ENCODE measurements at regions not wholly inside any gene's neighbourhood (a gene's known extent, or its start where the extent isn't known, plus 50 kb on each side); places are given as distances from the start of the nearest gene placed in this dataset.

- Histone ChIP-seq H3K4me1 (replicated peaks in 1 of 2) (no peaks in the 10 kb centered on the region), H3K4me3 (no peak overlapping the region), H3K27ac (no peak overlapping the region)
- ATAC-seq (replicated peaks in 6 of 8) = no peak
- in situ Hi-C loops (cut with MboI; ENCODE audit: low pct_unique_long_range_greater_than_20kb in 2 of 9, low sequenced_read_pairs in 9 of 9, unreplicated experiment in 9 of 9) = no loop called here
- WGBS, 10 experiments = 0 to 76% (median 30%) methylated on average over 1 to 5 of the region's 5 CpGs; no CpG with 5 or more reads in 2 of the 10 experiments
Measured at GRCh38 chr12:126064028-126064427, 998.8 kb downstream of the AACS start.

- ATAC-seq (replicated peaks in 6 of 8) = no peak
- Histone ChIP-seq H3K27ac (no peak overlapping the region), H3K4me1 (replicated peaks in 1 of 2) (no peaks in the 10 kb centered on the region), H3K4me3 (no peak overlapping the region)
- WGBS, 10 experiments = 0 to 62% (median 7%) methylated on average over 2 to 3 of the region's 3 CpGs; no CpG with 5 or more reads in 1 of the 10 experiments
- in situ Hi-C loops (cut with MboI; ENCODE audit: low pct_unique_long_range_greater_than_20kb in 2 of 9, low sequenced_read_pairs in 9 of 9, unreplicated experiment in 9 of 9) = no loop called here
Measured at GRCh38 chr12:126067626-126068329, 1002.5 kb downstream of the AACS start.

DNA sequence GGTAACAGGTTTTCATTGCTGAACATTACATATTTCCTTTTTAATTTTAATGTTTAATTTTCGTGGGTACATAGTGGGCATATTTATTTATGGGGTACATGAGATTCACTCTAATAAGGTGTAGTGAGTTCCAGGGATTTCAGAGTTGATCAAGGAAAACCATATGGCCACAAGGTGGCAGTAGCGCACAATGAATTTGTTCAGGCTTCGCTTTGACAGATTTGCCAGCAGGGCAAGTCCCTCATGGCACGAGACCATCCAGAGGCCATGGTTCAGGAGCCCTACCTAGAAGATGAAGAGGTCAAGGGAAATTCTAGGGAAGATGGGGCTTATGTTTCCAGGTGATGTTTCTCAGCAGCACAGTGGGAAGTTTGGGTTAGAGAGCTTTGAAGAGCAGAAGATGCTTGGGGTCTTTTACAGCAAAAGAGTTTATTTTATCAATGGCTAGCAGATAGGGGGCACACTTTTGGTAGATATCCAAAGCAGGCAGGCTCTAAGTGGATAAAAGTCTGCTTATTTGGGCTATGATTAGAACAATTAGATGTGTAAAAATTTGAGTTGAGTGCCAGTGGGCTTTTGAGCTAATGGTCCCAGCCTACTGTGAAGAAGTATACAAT is 1004.4 kb downstream of the AACS start:
- WGBS, 10 experiments = 0 to 55% (median 17%) methylated on average over 1 to 4 of the region's 4 CpGs; no CpG with 5 or more reads in 1 of the 10 experiments
- Histone ChIP-seq H3K4me3 (no peak overlapping the region), H3K4me1 (replicated peaks in 1 of 2) (no peaks in the 10 kb centered on the region), H3K27ac (no peak overlapping the region)
- in situ Hi-C loops (cut with MboI; ENCODE audit: low pct_unique_long_range_greater_than_20kb in 2 of 9, low sequenced_read_pairs in 9 of 9, unreplicated experiment in 9 of 9) = no loop called here
- ATAC-seq (replicated peaks in 6 of 8) = peak in 1 of 8 experiments; percentile 54

DNA sequence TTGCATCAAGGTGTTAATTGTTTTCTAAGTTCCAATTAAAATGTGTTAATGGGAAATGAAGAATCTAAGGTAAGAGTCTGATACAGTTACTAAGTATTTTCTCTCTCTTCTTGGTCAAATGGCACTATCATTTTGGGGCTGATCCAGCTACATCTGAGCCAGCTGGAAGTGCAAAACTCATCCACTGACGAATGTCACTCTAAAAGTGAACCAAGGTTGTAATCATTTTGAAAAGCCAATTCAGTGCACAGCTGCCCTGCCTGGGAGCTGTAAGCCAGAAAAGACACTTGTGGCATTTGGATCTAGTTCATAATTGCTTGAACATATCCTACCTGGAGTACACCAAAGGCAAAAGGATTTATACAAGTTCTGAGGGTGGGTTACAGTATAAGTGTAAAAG is 1011.3 kb downstream of the AACS start:
- no peak for ATAC-seq (replicated peaks in 6 of 8)
- Histone ChIP-seq H3K4me1 (replicated peaks in 1 of 2) (no peaks in the 10 kb centered on the region), H3K4me3 (no peak overlapping the region), H3K27ac (no peak overlapping the region)
- in situ Hi-C loops (cut with MboI; ENCODE audit: low pct_unique_long_range_greater_than_20kb in 2 of 9, low sequenced_read_pairs in 9 of 9, unreplicated experiment in 9 of 9) = no loop called here
- WGBS, 10 experiments = 0 to 40% (median 6%) methylated on average over 1 of the region's 1 CpG; no CpG with 5 or more reads in 2 of the 10 experiments

DNA sequence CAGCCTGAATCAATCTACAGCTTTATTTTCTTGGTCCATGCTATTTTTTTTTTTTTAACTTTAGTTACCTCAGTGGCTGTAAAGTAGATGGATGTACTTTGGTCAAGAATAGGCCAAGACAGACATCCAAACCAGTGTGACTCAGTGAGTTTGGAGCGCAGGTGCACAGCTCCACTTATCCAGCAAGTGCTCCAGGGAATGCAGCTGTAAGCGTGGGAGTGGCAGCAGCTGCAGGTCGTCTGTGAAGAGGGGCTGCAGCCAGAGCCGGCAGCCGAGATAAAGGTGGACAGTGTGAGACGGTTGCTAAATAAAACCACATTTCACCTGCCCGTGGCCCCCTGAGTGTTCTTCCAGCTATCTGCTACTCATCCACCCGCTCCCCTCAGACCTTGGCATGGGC is 1018.7 kb downstream of the AACS start:
- Histone ChIP-seq H3K27ac (no peak overlapping the region), H3K4me1 (replicated peaks in 1 of 2) (no peaks in the 10 kb centered on the region), H3K4me3 (no peak overlapping the region)
- ATAC-seq (replicated peaks in 6 of 8) = no peak
- in situ Hi-C loops (cut with MboI; ENCODE audit: low pct_unique_long_range_greater_than_20kb in 2 of 9, low sequenced_read_pairs in 9 of 9, unreplicated experiment in 9 of 9) = no loop called here
- WGBS, 10 experiments = 15 to 78% (median 44%) methylated on average over 1 to 7 of the region's 8 CpGs; no CpG with 5 or more reads in 4 of the 10 experiments

DNA sequence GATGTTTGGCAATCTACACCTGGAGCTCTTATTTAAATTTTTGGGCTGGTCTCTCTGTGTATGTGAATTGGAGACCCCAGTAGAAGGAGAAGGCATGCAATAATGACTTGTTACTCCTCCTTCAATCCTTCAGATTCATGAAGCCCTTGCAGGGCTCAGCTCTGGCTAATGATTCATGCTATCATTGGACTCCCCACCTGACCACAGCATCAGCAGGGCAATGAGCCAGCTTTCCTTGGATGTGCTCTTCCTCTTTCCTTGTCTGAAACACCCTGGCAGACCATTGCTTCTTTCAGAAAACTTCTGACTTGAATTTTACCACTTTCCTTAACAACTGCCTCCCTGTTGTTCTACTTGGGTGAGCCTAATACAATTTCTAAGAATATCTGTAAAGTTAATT is 1019.2 kb downstream of the AACS start:
- no peak overlapping the region for H3K4me3 ChIP-seq
- no peaks in the 10 kb centered on the region for H3K4me1 ChIP-seq (replicated peaks in 1 of 2)
- H3K27ac ChIP-seq = no peak overlapping the region
- in situ Hi-C loops (cut with MboI; ENCODE audit: low pct_unique_long_range_greater_than_20kb in 2 of 9, low sequenced_read_pairs in 9 of 9, unreplicated experiment in 9 of 9) = no loop called here
- no peak for ATAC-seq (replicated peaks in 6 of 8)

- in situ Hi-C loops (cut with MboI; ENCODE audit: low pct_unique_long_range_greater_than_20kb in 2 of 9, low sequenced_read_pairs in 9 of 9, unreplicated experiment in 9 of 9) = no loop called here
- WGBS, 10 experiments = 0 to 52% (median 4%) methylated on average over 1 to 3 of the region's 3 CpGs
- H3K27ac ChIP-seq = no peak overlapping the region
- no peak overlapping the region for H3K4me3 ChIP-seq
- H3K4me1 ChIP-seq (replicated peaks in 1 of 2) = no peaks in the 10 kb centered on the region
- ATAC-seq (replicated peaks in 6 of 8) = no peak
Measured at GRCh38 chr12:126086242-126086641, 1021.0 kb downstream of the AACS start.

DNA sequence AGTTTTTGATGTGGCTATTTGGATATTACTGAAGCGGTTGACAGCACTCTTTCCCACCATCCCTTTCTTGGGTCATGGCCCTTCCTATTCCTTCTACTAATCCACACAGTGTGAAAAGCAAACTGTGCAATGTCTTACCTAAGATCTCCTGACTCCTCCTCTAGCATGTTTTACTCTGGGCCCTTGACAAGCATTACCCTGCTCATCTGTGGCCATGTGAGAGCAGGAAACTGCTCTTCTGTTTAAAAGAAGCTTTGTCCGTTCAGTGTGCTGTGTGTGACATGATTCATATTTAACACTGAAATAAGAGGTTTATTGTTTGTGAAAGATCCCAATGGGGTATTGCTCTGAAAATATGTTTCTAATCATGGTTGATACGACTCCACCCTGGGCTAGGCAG is 1022.5 kb downstream of the AACS start:
- in situ Hi-C loops (cut with MboI; ENCODE audit: low pct_unique_long_range_greater_than_20kb in 2 of 9, low sequenced_read_pairs in 9 of 9, unreplicated experiment in 9 of 9) = no loop called here
- Histone ChIP-seq H3K4me1 (replicated peaks in 1 of 2) (no peaks in the 10 kb centered on the region), H3K27ac (no peak overlapping the region), H3K4me3 (no peak overlapping the region)
- ATAC-seq (replicated peaks in 6 of 8) = no peak
- 0 to 67% (median 22%) methylated on average over 1 to 3 of the region's 3 CpGs; no CpG with 5 or more reads in 2 of the 10 experiments for WGBS, 10 experiments

GRCh38 chr12:126093908-126094307 is 1028.7 kb downstream of the AACS start:
- 0 to 100% (median 20%) methylated on average over 1 of the region's 1 CpG; no CpG with 5 or more reads in 5 of the 10 experiments for WGBS, 10 experiments
- in situ Hi-C loops (cut with MboI; ENCODE audit: low pct_unique_long_range_greater_than_20kb in 2 of 9, low sequenced_read_pairs in 9 of 9, unreplicated experiment in 9 of 9) = no loop called here
- ATAC-seq (replicated peaks in 6 of 8) = peak in 3 of 8 experiments; percentile 28 to 97 (median 69)
- Histone ChIP-seq H3K27ac (no peak overlapping the region), H3K4me3 (no peak overlapping the region), H3K4me1 (replicated peaks in 1 of 2) (no peaks in the 10 kb centered on the region)

DNA sequence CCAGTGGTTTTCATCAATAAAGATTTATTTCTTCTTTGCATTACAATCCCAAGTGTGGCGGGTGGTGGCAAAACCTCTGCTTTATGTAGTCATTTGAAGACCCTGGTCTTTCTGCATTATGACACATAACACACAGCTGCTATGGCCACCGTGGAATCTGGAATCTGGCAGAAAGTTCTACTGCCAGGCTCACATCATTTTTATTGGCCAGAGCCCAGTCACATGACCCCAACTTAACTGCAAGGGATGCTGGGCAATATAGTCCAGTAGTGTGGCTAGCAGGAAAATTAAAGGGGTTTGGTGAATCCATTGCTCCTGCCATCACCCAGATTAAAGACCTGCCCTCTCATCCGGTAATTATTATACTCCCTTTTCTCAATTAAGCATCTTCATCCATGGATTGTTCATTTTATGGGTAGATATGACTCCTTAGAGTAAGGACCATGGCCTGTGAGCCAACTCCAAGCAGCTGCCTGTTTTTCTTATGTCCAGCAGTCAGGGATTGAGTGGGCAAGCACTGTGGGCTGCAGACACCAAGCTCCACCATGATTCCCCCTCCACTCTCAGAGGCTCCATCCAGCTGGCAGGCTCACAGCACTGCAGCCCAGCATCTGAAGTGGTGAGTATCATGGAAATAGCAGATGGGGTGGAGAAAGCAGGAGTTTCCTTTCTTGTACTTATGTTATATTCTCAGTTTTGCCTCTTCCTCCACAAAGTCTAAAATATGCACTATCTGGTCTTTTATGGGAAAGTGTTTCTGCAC is 1030.7 kb downstream of the AACS start:
- in situ Hi-C loops (cut with MboI; ENCODE audit: low pct_unique_long_range_greater_than_20kb in 2 of 9, low sequenced_read_pairs in 9 of 9, unreplicated experiment in 9 of 9) = no loop called here
- peak in 1 of 8 experiments; percentile 51 for ATAC-seq (replicated peaks in 6 of 8)
- H3K4me1 ChIP-seq (replicated peaks in 1 of 2) = no peaks in the 10 kb centered on the region
- H3K4me3 ChIP-seq = no peak overlapping the region
- H3K27ac ChIP-seq = no peak overlapping the region
- WGBS, 10 experiments = 0 to 100% (median 73%) methylated on average over 1 to 2 of the region's 3 CpGs; no CpG with 5 or more reads in 2 of the 10 experiments

- Histone ChIP-seq H3K27ac (no peak overlapping the region), H3K4me1 (replicated peaks in 1 of 2) (no peaks in the 10 kb centered on the region), H3K4me3 (peak overlapping the region in 1 of 5 donors; percentile 8)
- peak in 1 of 8 experiments; percentile 91 for ATAC-seq (replicated peaks in 6 of 8)
- WGBS, 10 experiments = 0 to 76% (median 22%) methylated on average over 1 to 4 of the region's 4 CpGs; no CpG with 5 or more reads in 2 of the 10 experiments
- in situ Hi-C loops (cut with MboI; ENCODE audit: low pct_unique_long_range_greater_than_20kb in 2 of 9, low sequenced_read_pairs in 9 of 9, unreplicated experiment in 9 of 9) = no loop called here
Measured at GRCh38 chr12:126106706-126107105, 1041.5 kb downstream of the AACS start.

DNA sequence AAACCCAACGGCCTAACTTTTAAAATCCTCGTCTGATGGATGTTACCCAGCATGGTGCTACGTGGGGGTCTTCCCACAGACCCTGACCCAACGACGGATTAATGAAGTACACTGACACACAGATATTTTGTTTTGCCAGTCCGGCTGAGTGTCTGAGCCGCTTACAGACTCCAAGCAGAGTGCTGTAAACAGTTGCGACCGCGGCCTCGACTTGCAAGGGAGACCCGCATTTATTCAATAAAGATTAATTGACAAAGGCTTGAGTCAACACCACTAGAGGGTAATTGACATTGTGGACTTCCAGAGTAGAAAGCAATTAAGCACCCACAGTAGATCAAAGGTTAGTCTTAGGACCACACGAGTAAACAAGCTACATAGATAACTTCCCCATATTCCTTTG is 1042.4 kb downstream of the AACS start:
- Histone ChIP-seq H3K27ac (no peak overlapping the region), H3K4me1 (replicated peaks in 1 of 2) (no peaks in the 10 kb centered on the region), H3K4me3 (no peak overlapping the region)
- 0 to 70% (median 46%) methylated on average over 1 to 11 of the region's 13 CpGs; no CpG with 5 or more reads in 1 of the 10 experiments for WGBS, 10 experiments
- ATAC-seq (replicated peaks in 6 of 8) = no peak
- in situ Hi-C loops (cut with MboI; ENCODE audit: low pct_unique_long_range_greater_than_20kb in 2 of 9, low sequenced_read_pairs in 9 of 9, unreplicated experiment in 9 of 9) = no loop called here

DNA sequence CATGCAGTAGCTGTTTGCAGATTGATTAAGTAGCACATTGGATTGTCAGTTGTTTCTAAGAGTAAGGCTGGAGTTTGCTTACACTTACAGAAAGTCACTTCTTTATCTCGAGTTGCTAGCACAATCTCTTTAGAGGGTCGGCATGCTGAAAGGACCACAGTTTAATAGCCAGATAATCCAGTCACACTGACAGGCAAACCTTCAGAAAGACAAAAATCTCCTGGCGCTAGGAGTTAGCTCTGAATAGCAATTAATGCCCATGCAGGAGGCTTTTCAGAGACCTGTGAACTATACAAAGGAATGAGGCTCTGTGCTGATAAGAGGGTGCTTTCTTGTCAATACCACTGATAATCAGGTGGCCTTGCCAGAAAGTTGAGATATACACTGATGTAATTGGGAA is 1043.0 kb downstream of the AACS start:
- in situ Hi-C loops (cut with MboI; ENCODE audit: low pct_unique_long_range_greater_than_20kb in 2 of 9, low sequenced_read_pairs in 9 of 9, unreplicated experiment in 9 of 9) = no loop called here
- Histone ChIP-seq H3K4me1 (replicated peaks in 1 of 2) (no peaks in the 10 kb centered on the region), H3K27ac (no peak overlapping the region), H3K4me3 (no peak overlapping the region)
- 13 to 54% (median 30%) methylated on average over 1 to 3 of the region's 3 CpGs; no CpG with 5 or more reads in 2 of the 10 experiments for WGBS, 10 experiments
- no peak for ATAC-seq (replicated peaks in 6 of 8)

All from motor neuron (in vitro differentiated cells).